A673 (cell line): ENCODE measurements at regions not wholly inside any gene's neighbourhood (a gene's known extent, or its start where the extent isn't known, plus 50 kb on each side); places are given as distances from the start of the nearest gene placed in this dataset.

ENCODE experiments used
- EZH2 ChIP-seq: fragments of 200-600 bp; sonication (generic); IDR thresholded peaks from 2 replicates; pipeline ENCODE4 v1.6.1; 2017; ENCODE audit warnings: borderline replicate concordance, low read depth, mild to moderate bottlenecking, mixed read lengths, antibody characterized with exemption, low read length; ENCODE audit not compliant: poor library complexity, severe bottlenecking
- TF ChIP-seq, protein P1 (sequence below): fragments of 300-800, 200-600 bp; sonication (generic); conservative IDR thresholded peaks from 2 replicates; pipeline ENCODE4 v1.5.1; 2017; ENCODE audit warnings: low read depth, mild to moderate bottlenecking, antibody characterized with exemption, low read length, moderate library complexity, mixed read lengths

- TF ChIP-seq, protein P1, sequence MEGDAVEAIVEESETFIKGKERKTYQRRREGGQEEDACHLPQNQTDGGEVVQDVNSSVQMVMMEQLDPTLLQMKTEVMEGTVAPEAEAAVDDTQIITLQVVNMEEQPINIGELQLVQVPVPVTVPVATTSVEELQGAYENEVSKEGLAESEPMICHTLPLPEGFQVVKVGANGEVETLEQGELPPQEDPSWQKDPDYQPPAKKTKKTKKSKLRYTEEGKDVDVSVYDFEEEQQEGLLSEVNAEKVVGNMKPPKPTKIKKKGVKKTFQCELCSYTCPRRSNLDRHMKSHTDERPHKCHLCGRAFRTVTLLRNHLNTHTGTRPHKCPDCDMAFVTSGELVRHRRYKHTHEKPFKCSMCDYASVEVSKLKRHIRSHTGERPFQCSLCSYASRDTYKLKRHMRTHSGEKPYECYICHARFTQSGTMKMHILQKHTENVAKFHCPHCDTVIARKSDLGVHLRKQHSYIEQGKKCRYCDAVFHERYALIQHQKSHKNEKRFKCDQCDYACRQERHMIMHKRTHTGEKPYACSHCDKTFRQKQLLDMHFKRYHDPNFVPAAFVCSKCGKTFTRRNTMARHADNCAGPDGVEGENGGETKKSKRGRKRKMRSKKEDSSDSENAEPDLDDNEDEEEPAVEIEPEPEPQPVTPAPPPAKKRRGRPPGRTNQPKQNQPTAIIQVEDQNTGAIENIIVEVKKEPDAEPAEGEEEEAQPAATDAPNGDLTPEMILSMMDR: no peak
- no peak for TF ChIP-seq EZH2
Measured at GRCh38 chr22:47780281-47780875, 1017.9 kb downstream of the TBC1D22A start.
